ENCODE measurements at regions not wholly inside any gene's neighbourhood (a gene's known extent, or its start where the extent isn't known, plus 50 kb on each side); places are given as distances from the start of the nearest gene placed in this dataset.

DNA sequence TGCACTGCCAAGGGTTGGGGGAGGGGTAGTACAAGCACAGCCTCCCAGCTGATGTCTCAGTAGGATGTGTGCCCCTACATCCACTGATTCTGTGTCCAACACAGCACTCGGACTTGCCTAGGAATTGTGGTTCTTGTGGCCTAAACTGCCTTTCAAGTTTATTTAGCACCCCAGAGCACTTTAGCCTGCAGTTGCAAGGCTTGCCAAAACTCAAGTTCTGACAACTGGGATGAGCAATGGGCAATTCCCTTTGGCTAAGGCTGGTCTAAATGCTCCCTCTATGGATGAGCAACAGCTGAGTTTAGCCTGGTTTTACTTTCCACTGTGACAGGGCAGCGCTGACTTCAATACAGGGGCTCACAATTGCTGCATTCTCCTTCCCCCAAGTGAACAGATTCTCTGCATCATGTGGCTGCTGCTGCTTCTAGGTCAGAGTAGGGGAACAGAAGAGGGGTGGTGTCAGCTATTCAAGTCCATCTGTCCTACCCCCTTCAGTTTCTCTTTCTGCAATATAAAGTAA, 471.5 kb downstream of the PIK3C3 start:
- no peak for TF ChIP-seq POLR2A (IDR thresholded peaks at IDR 0.05)
- TF ChIP-seq, protein P1, sequence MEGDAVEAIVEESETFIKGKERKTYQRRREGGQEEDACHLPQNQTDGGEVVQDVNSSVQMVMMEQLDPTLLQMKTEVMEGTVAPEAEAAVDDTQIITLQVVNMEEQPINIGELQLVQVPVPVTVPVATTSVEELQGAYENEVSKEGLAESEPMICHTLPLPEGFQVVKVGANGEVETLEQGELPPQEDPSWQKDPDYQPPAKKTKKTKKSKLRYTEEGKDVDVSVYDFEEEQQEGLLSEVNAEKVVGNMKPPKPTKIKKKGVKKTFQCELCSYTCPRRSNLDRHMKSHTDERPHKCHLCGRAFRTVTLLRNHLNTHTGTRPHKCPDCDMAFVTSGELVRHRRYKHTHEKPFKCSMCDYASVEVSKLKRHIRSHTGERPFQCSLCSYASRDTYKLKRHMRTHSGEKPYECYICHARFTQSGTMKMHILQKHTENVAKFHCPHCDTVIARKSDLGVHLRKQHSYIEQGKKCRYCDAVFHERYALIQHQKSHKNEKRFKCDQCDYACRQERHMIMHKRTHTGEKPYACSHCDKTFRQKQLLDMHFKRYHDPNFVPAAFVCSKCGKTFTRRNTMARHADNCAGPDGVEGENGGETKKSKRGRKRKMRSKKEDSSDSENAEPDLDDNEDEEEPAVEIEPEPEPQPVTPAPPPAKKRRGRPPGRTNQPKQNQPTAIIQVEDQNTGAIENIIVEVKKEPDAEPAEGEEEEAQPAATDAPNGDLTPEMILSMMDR (IDR thresholded peaks at IDR 0.05) = no peak

All from testis (tissue), 2 donors.